ENCODE measurements at regions not wholly inside any gene's neighbourhood (a gene's known extent, or its start where the extent isn't known, plus 50 kb on each side); places are given as distances from the start of the nearest gene placed in this dataset.
"Not testable (repeated sequence)": the region's sequence is repeated elsewhere in the genome, so short reads cannot be mapped to it uniquely, and the experiment has no call there.

DNA sequence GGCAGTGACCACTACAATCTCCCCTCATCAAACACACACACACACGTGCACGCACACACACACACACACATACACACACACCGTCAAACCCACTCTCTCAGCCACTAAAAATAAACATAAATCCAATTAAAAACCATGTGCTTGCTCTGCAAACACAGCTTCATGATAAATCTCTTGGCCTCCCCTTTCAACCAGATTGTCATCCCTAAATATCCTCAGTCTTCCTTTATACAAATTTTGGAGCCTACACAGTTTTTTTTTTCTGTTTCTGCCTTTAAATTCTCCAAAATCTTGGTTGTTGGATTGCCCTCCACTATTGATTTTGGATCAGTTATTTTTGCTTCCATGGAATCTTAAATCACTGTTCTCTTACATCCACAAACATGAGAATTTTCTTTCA, 245.6 kb downstream of the SATB1 start:
- Histone ChIP-seq H3K27ac (ENCODE audit: low read depth in 2 of 2, low read length in 2 of 2) (no peak overlapping the region), H3K27me3 (ENCODE audit: control insufficient read depth, insufficient read depth, low read length) (no peaks in the 10 kb centered on the region)
- TF ChIP-seq CTCF (IDR thresholded peaks at IDR 0.05; ENCODE audit: borderline replicate concordance, extremely low read depth, insufficient read depth), result no peak

GRCh38 chr3:18177271-18177670, 247.9 kb downstream of the SATB1 start:
- intact Hi-C loops (cut with DNase I), result loop anchor here (5.0 kb wide), 1 partner anchor 50 kb away; no protein-coding TSS in a partner anchor
- FAIRE-seq, result no peak
- no peak overlapping the region for H3K9ac ChIP-seq (ENCODE audit: low read length in 3 of 3)

More for the DNA sequence above, 245.6 kb downstream of the SATB1 start:
- H3K4me3 ChIP-seq (ENCODE audit: low read length in 3 of 3), result no peak overlapping the region
- no peaks in the 10 kb centered on the region for H3K36me3 ChIP-seq (ENCODE audit: control insufficient read depth in 2 of 3, insufficient read depth in 3 of 3, low read length in 3 of 3)
- intact Hi-C loops (cut with DNase I), result loop anchor here (5.0 kb wide), 1 partner anchor 52 kb away; no protein-coding TSS in a partner anchor
- no peaks in the 10 kb centered on the region for H3K4me1 ChIP-seq (ENCODE audit: control insufficient read depth in 2 of 3, insufficient read depth in 2 of 3, low read depth in 1 of 3, low read length in 3 of 3)
- FAIRE-seq (no peak), DNase-seq (peak in 1 of 5 donors; percentile 4)
- no peaks in the 10 kb centered on the region for H3K9me3 ChIP-seq (ENCODE audit: control insufficient read depth in 2 of 3, insufficient read depth in 1 of 3, low read length in 3 of 3)
- H3K9ac ChIP-seq (ENCODE audit: low read length in 3 of 3), result no peak overlapping the region

DNA sequence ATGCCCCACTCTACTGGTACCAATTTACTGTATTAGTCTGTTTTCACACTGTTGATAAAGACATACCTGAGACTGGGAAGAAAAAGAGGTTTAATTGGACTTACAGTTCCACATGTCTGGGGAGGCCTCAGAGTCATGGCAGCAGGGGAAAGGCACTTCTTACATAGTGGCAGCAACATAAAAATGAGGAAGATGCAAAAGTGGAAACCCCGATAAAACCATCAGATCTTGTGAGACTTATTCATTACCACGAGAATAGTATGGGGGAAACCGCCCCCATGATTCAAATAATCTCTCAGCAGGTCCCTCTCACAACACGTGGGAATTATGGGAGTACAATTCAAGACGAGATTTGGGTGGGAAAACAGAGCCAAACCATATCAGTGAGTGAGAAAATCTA, 251.2 kb downstream of the SATB1 start:
- FAIRE-seq; intact Hi-C loops (cut with DNase I): not testable (repeated sequence)

More at GRCh38 chr3:18177271-18177670, 247.9 kb downstream of the SATB1 start:
- Histone ChIP-seq H3K9me3 (ENCODE audit: control insufficient read depth in 2 of 3, insufficient read depth in 1 of 3, low read length in 3 of 3) (no peaks in the 10 kb centered on the region), H3K27me3 (ENCODE audit: control insufficient read depth, insufficient read depth, low read length) (no peaks in the 10 kb centered on the region), H3K27ac (ENCODE audit: low read depth in 2 of 2, low read length in 2 of 2) (no peak overlapping the region), H3K36me3 (ENCODE audit: control insufficient read depth in 2 of 3, insufficient read depth in 3 of 3, low read length in 3 of 3) (no peaks in the 10 kb centered on the region), H3K4me3 (ENCODE audit: low read length in 3 of 3) (no peak overlapping the region), H3K4me1 (ENCODE audit: control insufficient read depth in 2 of 3, insufficient read depth in 2 of 3, low read depth in 1 of 3, low read length in 3 of 3) (no peaks in the 10 kb centered on the region)
- no peak for TF ChIP-seq CTCF (IDR thresholded peaks at IDR 0.05; ENCODE audit: borderline replicate concordance, extremely low read depth, insufficient read depth)
- DNase-seq, result no peak

GRCh38 chr3:18159681-18160080, 265.5 kb downstream of the SATB1 start:
- TF ChIP-seq CTCF (IDR thresholded peaks at IDR 0.05; ENCODE audit: borderline replicate concordance, extremely low read depth, insufficient read depth), result no peak
- Histone ChIP-seq H3K4me3 (ENCODE audit: low read length in 3 of 3) (no peak overlapping the region), H3K27ac (ENCODE audit: low read depth in 2 of 2, low read length in 2 of 2) (no peak overlapping the region), H3K27me3 (ENCODE audit: control insufficient read depth, insufficient read depth, low read length) (no peaks in the 10 kb centered on the region), H3K9me3 (ENCODE audit: control insufficient read depth in 2 of 3, insufficient read depth in 1 of 3, low read length in 3 of 3) (no peaks in the 10 kb centered on the region), H3K9ac (ENCODE audit: low read length in 3 of 3) (no peak overlapping the region), H3K36me3 (ENCODE audit: control insufficient read depth in 2 of 3, insufficient read depth in 3 of 3, low read length in 3 of 3) (no peaks in the 10 kb centered on the region), H3K4me1 (ENCODE audit: control insufficient read depth in 2 of 3, insufficient read depth in 2 of 3, low read depth in 1 of 3, low read length in 3 of 3) (peaks cover 0 to 2% (median 0%) of the 10 kb centered on the region in 3 donors)
- intact Hi-C loops (cut with DNase I), result no loop called here
- FAIRE-seq, result no peak
- DNase-seq, result no peak

More for the DNA sequence above, 251.2 kb downstream of the SATB1 start:
- H3K36me3 ChIP-seq (ENCODE audit: control insufficient read depth in 2 of 3, insufficient read depth in 3 of 3, low read length in 3 of 3); H3K9ac ChIP-seq (ENCODE audit: low read length in 3 of 3); H3K4me3 ChIP-seq (ENCODE audit: low read length in 3 of 3); H3K9me3 ChIP-seq (ENCODE audit: control insufficient read depth in 2 of 3, insufficient read depth in 1 of 3, low read length in 3 of 3); H3K27me3 ChIP-seq (ENCODE audit: control insufficient read depth, insufficient read depth, low read length); H3K27ac ChIP-seq (ENCODE audit: low read depth in 2 of 2, low read length in 2 of 2); DNase-seq; H3K4me1 ChIP-seq (ENCODE audit: control insufficient read depth in 2 of 3, insufficient read depth in 2 of 3, low read depth in 1 of 3, low read length in 3 of 3): not testable (repeated sequence)

Measured in kidney (tissue), 13 donors.